Stimulated activated CD4-positive, alpha-beta T cell treated with anti-CD3 and anti-CD28 coated beads, Interleukin-4, amount 100 ng/mL, for 4 hours (primary cell): ENCODE measurements at regions not wholly inside any gene's neighbourhood (a gene's known extent, or its start where the extent isn't known, plus 50 kb on each side); places are given as distances from the start of the nearest gene placed in this dataset.
"Not testable (repeated sequence)": the region's sequence is repeated elsewhere in the genome, so short reads cannot be mapped to it uniquely, and the experiment has no call there.

Source experiments
- DNase-seq, 2 experiments: peaks; one replicate each; pipeline ENCODE4 v3.0.0-alpha.2; 2020

- no peak for DNase-seq
Observed at GRCh38 chr2:171266102-171266501, 105.4 kb upstream of the TLK1 start.

- not testable (repeated sequence) for DNase-seq
Observed at GRCh38 chr2:171261529-171261928, 100.8 kb upstream of the TLK1 start.

- DNase-seq = peak in 1 of 2 experiments; percentile 3
Observed at GRCh38 chr2:171260471-171261424, 100.1 kb upstream of the TLK1 start.

- DNase-seq = no peak
Observed at GRCh38 chr2:171254666-171255065, 94.0 kb upstream of the TLK1 start.

GRCh38 chr2:171253900-171254650, 93.4 kb upstream of the TLK1 start:
- no peak for DNase-seq

GRCh38 chr2:171253279-171253678, 92.6 kb upstream of the TLK1 start:
- DNase-seq = no peak

GRCh38 chr2:171249689-171250088, 89.0 kb upstream of the TLK1 start:
- DNase-seq = no peak

- peak in 1 of 2 experiments; percentile 12 for DNase-seq
Observed at GRCh38 chr2:171247741-171248662, 87.3 kb upstream of the TLK1 start.

GRCh38 chr2:171244970-171245782, 84.5 kb upstream of the TLK1 start:
- no peak for DNase-seq

GRCh38 chr2:171244466-171244969, 83.8 kb upstream of the TLK1 start:
- no peak for DNase-seq

- DNase-seq = no peak
Observed at GRCh38 chr2:171241771-171242170, 81.1 kb upstream of the TLK1 start.

- DNase-seq = no peak
Observed at GRCh38 chr2:171238946-171239345, 78.3 kb upstream of the TLK1 start.

GRCh38 chr2:171237751-171238505, 77.2 kb upstream of the TLK1 start:
- no peak for DNase-seq

GRCh38 chr2:171235262-171235881, 74.7 kb upstream of the TLK1 start:
- no peak for DNase-seq

- no peak for DNase-seq
Observed at GRCh38 chr2:171230176-171230575, 69.5 kb upstream of the TLK1 start.

GRCh38 chr2:171228826-171229225, 68.1 kb upstream of the TLK1 start:
- no peak for DNase-seq

GRCh38 chr2:171227066-171227782, 66.5 kb upstream of the TLK1 start:
- no peak for DNase-seq

GRCh38 chr2:171226461-171226860, 65.8 kb upstream of the TLK1 start:
- DNase-seq = no peak

GRCh38 chr2:171225989-171226388, 65.3 kb upstream of the TLK1 start:
- DNase-seq = no peak
